Epithelial cell of esophagus (primary cell): ENCODE measurements at regions not wholly inside any gene's neighbourhood (a gene's known extent, or its start where the extent isn't known, plus 50 kb on each side); places are given as distances from the start of the nearest gene placed in this dataset.
A peak's percentile ranks its signal among the peaks of the same experiment; 100 is the strongest.

Experiments
- DNase-seq: peaks from one replicate; pipeline ENCODE4 v3.0.0; 2010; ENCODE audit warnings: low read depth
- H3K4me3 ChIP-seq: 2 replicates; pipeline ENCODE4 v1.5.1; 2011; ENCODE audit warnings: mild to moderate bottlenecking, low read length, control low read depth
- CTCF ChIP-seq: IDR thresholded peaks from 2 replicates; pipeline ENCODE4 v1.5.1; 2011; ENCODE audit warnings: low read depth, mild to moderate bottlenecking, low read length, control low read depth, inconsistent platforms; ENCODE audit not compliant: insufficient read depth; ENCODE audit errors: missing control alignments

- DNase-seq = peak; percentile 63
- no peak overlapping the region for H3K4me3 ChIP-seq
- TF ChIP-seq CTCF = peak; percentile 57
Measured at GRCh38 chr5:57094753-57095683, 78.8 kb upstream of the GPBP1 start.

- H3K4me3 ChIP-seq = no peak overlapping the region
- no peak for TF ChIP-seq CTCF
- DNase-seq = no peak
Measured at GRCh38 chr5:57097526-57097925, 76.3 kb upstream of the GPBP1 start.

- H3K4me3 ChIP-seq = no peak overlapping the region
- DNase-seq = no peak
- no peak for TF ChIP-seq CTCF
Measured at GRCh38 chr5:57102189-57102904, 71.5 kb upstream of the GPBP1 start.

- no peak overlapping the region for H3K4me3 ChIP-seq
- TF ChIP-seq CTCF = no peak
- no peak for DNase-seq
Measured at GRCh38 chr5:57102905-57103255, 71.0 kb upstream of the GPBP1 start.

GRCh38 chr5:57103317-57103907 lies 70.4 kb upstream of the GPBP1 start:
- no peak for TF ChIP-seq CTCF
- no peak for DNase-seq
- H3K4me3 ChIP-seq = no peak overlapping the region

GRCh38 chr5:57106661-57107060 lies 67.2 kb upstream of the GPBP1 start:
- TF ChIP-seq CTCF = no peak
- H3K4me3 ChIP-seq = no peak overlapping the region
- DNase-seq = no peak

- no peak for DNase-seq
- no peak for TF ChIP-seq CTCF
Measured at GRCh38 chr5:57111993-57112392, 61.9 kb upstream of the GPBP1 start.

More at GRCh38 chr5:57111993-57112392, 61.9 kb upstream of the GPBP1 start:
- no peak overlapping the region for H3K4me3 ChIP-seq
